ENCODE measurements at regions not wholly inside any gene's neighbourhood (a gene's known extent, or its start where the extent isn't known, plus 50 kb on each side); places are given as distances from the start of the nearest gene placed in this dataset.

- no peak for TF ChIP-seq YY1 (IDR thresholded peaks at IDR 0.05; ENCODE audit: insufficient read depth, insufficient read length)
- no peak for TF ChIP-seq ZNF274 (IDR thresholded peaks at IDR 0.05; ENCODE audit: low read depth, low read length)
Observed at GRCh38 chr12:58211211-58211610, 269.8 kb downstream of the ATP23 start.
